ENCODE measurements at regions not wholly inside any gene's neighbourhood (a gene's known extent, or its start where the extent isn't known, plus 50 kb on each side); places are given as distances from the start of the nearest gene placed in this dataset.

GRCh38 chr5:27727254-27727653 lies 688.9 kb upstream of the CDH9 start:
- TF ChIP-seq, protein P1, sequence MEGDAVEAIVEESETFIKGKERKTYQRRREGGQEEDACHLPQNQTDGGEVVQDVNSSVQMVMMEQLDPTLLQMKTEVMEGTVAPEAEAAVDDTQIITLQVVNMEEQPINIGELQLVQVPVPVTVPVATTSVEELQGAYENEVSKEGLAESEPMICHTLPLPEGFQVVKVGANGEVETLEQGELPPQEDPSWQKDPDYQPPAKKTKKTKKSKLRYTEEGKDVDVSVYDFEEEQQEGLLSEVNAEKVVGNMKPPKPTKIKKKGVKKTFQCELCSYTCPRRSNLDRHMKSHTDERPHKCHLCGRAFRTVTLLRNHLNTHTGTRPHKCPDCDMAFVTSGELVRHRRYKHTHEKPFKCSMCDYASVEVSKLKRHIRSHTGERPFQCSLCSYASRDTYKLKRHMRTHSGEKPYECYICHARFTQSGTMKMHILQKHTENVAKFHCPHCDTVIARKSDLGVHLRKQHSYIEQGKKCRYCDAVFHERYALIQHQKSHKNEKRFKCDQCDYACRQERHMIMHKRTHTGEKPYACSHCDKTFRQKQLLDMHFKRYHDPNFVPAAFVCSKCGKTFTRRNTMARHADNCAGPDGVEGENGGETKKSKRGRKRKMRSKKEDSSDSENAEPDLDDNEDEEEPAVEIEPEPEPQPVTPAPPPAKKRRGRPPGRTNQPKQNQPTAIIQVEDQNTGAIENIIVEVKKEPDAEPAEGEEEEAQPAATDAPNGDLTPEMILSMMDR (conservative IDR thresholded peaks at IDR 0.05 in 1 of 2, IDR thresholded peaks at IDR 0.05 in 1 of 2; ENCODE audit: low read depth in 1 of 2, low read length in 2 of 2), result no peak
- no peak for TF ChIP-seq EZH2 (IDR thresholded peaks at IDR 0.05; ENCODE audit: low read length, missing control alignments)

Measured in fibroblast of lung (primary cell).